GM23338 (cell line): ENCODE measurements at regions not wholly inside any gene's neighbourhood (a gene's known extent, or its start where the extent isn't known, plus 50 kb on each side); places are given as distances from the start of the nearest gene placed in this dataset.

Source experiments
- REST ChIP-seq: IDR thresholded peaks from one replicate; pipeline ENCODE4 v1.6.1; 2018; ENCODE audit warnings: antibody characterized with exemption; ENCODE audit not compliant: unreplicated experiment
- TF ChIP-seq, protein P1 (sequence below), 2 experiments: fragments of 200-600 bp in 1 of 2; sonication (generic) in 1 of 2; conservative IDR thresholded peaks; 2 replicates each; pipeline versions ENCODE4 v1.5.1 to v1.6.1; 2016 to 2017; ENCODE audit warnings: antibody characterized with exemption in 2 of 2, low read depth in 2 of 2, mild to moderate bottlenecking in 2 of 2, moderate library complexity in 1 of 2

DNA sequence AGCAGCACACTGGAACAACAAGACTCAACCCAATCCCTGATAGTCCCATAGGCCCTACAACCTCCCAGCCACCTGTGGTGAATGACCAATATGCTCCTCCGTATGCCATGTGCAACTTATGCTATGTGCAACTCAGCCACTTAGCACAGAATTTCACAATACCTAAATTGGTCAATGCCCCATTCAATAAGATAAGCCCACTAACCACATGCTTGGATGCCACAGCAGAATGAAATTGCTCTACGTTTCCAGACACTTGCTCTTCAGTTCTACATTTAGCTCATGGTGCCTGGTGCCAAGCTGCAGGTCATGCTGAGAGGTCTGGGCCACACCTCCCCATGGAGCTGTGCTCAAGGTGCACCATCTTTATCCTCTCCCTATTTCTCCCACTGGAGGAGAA, 159.8 kb downstream of the EN1 start:
- TF ChIP-seq, protein P1, sequence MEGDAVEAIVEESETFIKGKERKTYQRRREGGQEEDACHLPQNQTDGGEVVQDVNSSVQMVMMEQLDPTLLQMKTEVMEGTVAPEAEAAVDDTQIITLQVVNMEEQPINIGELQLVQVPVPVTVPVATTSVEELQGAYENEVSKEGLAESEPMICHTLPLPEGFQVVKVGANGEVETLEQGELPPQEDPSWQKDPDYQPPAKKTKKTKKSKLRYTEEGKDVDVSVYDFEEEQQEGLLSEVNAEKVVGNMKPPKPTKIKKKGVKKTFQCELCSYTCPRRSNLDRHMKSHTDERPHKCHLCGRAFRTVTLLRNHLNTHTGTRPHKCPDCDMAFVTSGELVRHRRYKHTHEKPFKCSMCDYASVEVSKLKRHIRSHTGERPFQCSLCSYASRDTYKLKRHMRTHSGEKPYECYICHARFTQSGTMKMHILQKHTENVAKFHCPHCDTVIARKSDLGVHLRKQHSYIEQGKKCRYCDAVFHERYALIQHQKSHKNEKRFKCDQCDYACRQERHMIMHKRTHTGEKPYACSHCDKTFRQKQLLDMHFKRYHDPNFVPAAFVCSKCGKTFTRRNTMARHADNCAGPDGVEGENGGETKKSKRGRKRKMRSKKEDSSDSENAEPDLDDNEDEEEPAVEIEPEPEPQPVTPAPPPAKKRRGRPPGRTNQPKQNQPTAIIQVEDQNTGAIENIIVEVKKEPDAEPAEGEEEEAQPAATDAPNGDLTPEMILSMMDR (conservative IDR thresholded peaks at IDR 0.05; ENCODE audit: low read depth in 2 of 2), result no peak
- TF ChIP-seq REST, result no peak
